GM21529 (cell line): ENCODE measurements at regions not wholly inside any gene's neighbourhood (a gene's known extent, or its start where the extent isn't known, plus 50 kb on each side); places are given as distances from the start of the nearest gene placed in this dataset.
"Not testable (repeated sequence)": the region's sequence is repeated elsewhere in the genome, so short reads cannot be mapped to it uniquely, and the experiment has no call there.

ENCODE experiments used
- ATAC-seq: cut with Tn5 transposase; IDR thresholded peaks from one replicate; pipeline ENCODE4 v1.9.1; 2021; ENCODE audit not compliant: unreplicated experiment

GRCh38 chr10:78207216-78207615 is 173.6 kb downstream of the RPS24 start:
- ATAC-seq: no peak

DNA sequence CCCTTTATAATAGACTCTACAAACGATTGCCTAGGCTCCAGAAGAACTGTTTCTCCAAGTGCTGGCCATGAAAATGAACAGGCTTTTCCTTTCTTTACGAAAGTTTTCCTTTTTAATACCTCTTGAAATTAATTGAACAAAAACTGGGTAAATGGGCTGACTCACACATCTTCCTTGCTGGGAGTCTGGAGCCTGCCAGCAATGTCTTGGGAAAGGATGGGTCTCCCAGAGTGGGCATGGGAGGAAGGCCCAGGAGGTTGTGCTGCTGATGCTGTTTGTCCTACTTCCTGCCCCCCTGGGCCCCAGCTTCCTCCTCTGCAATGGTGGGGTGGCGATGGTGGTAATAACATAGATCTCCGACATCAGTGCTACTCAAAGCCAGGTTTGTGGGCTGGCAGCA is 174.1 kb downstream of the RPS24 start:
- ATAC-seq: no peak

GRCh38 chr10:78209970-78210369 is 176.3 kb downstream of the RPS24 start:
- no peak for ATAC-seq

- no peak for ATAC-seq
Observed at GRCh38 chr10:78210548-78210947, 176.9 kb downstream of the RPS24 start.

GRCh38 chr10:78210976-78211375 is 177.3 kb downstream of the RPS24 start:
- no peak for ATAC-seq

DNA sequence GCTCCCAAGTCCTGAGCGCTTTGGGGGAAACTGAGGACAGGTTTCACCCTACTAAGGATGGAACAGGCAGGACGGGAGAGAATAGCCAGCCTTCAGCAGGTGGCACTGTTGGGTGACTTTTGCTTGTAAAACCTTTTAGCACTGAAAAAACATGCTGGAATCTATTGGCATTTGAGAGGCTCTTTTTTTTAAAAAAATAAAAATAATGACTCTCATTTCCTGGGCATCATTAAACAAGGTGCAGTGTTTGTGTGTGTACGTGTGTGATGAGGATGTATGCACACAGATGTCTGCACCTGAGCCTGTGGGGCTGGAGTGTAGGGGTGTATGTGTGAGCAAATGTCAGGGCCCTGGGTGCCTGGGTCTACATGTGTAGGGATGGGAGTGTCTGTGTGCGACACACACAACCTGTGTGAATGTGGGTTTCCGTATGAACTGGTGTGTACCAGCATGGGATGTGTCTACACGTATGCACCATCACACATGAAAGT is 177.9 kb downstream of the RPS24 start:
- no peak for ATAC-seq

DNA sequence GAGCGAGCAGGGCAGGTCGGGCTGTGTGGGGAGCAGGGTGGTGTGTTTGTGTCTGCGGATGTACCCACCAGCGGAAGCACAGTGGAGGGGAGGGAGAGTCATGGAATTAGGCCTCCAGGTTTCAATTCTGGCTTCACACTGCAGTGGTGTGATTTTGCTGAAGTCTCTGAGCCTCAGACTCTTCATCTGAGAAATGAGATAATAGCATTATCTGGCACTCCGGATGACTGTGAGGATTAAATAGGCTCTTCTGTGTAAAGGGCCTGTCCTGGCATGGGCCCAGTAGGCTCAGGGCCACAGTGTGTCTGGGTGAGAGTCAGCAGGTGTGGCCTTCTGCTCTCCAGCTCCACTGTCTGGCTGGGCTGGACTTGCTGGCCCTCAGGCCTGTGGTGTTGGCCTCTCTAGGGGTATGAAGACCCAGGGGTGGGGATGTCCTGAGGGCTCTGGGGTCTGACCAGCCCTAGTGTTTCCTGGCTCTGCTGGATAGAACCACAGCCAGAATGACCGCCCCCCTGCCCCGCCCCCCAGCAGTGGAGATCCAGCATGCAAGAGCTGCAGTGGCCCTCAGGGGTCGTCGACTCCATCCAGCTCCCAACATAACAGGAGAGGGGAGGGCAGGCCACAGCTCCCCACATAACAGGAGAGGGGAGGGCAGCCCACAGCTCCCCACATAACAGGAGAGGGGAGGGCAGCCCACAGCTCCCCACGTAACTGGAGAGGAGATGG is 178.6 kb downstream of the RPS24 start:
- no peak for ATAC-seq

- ATAC-seq: no peak
Observed at GRCh38 chr10:78212786-78213175, 179.1 kb downstream of the RPS24 start.

DNA sequence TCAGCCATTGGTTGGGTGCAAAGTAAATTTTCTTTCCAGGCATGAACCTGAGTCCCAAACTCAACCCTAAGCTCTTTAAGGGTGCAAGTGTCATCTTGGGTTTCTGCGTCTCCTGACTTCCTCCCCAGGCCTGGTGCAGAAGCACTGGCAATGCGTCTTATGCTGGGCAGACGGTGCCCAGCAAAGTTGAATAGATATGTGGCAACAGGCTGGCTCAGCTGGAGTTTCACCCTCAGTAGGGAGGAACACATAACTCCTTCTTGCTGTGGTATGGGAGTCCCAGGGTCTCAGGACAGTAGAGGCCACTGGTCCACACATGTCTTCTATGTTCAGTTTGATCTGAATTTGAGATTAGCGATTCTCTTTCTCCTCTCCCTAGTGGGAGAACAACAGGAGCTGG is 181.3 kb downstream of the RPS24 start:
- no peak for ATAC-seq

GRCh38 chr10:78215645-78216044 is 182.0 kb downstream of the RPS24 start:
- ATAC-seq: no peak

DNA sequence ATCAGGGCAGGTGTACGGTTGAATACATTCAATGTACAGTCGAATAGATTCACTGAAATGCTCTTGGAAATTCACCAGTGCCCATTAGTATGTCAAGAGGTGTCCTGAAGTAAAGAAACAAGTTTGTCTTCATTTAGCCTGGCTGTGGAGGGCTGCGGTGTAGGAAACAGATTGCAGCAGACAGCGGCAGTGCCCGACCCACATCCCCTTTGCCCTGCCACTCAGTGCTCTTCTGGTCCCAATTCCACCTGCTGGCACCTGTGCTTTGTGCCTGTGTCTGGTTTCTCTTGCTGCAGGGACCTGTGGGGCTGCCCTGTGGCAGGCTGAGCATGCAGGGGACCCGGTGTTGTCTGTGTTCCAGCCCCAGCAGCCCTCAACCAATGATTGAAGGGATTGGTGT is 183.7 kb downstream of the RPS24 start:
- no peak for ATAC-seq

- ATAC-seq: no peak
Observed at GRCh38 chr10:78218798-78219490, 185.3 kb downstream of the RPS24 start.

DNA sequence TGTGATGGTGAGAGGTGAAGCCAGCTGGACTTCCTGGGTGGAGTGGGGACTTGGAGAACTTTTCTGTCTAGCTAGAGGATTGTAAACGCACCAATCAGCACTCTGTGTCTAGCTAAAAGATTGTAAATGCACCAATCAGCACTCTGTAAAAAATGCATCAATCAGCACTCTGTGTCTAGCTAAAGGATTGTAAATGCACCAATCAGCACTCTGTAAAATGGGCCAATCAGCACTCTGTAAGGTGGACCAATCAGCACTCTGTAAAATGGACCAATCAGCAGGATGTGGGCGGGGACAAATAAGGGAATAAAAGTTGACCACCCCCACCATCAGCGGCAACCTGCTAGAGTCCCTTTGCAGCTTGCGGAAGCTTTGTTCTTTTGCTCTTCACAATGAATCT is 185.9 kb downstream of the RPS24 start:
- not testable (repeated sequence) for ATAC-seq

- no peak for ATAC-seq
Observed at GRCh38 chr10:78220781-78221180, 187.1 kb downstream of the RPS24 start.

DNA sequence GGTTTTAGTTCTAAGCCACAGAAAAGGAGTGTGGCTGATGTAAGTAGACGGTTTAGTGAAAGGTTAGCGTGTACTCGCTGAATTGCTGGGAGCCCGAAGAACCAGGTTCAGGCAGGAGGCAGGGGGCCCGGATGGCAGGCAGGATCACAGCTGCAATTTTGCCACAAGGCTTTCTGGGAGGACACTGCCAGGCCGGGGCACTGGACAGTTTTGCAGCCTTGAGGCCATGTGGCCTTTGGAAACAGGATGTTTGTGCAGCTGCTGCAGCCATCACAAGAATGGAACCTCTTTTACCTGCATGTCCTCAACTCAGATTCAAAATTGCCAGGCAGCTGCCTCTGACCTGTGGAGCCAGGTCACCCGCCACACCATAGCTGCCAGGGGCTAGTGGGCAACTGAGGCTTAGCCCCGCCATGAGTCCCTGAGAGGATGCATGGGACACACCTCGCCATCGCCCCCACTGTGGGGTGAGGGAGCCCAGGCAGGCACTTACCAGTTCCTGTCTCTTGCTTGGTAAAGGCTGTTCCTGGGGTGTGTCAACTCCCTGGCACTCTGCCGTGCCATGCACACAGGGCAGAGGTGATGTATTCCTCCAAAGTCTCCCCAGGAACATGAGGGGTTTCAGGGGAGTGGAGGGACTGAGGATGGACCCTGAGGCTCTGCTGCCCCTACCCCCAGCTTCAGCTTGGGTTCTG is 188.6 kb downstream of the RPS24 start:
- no peak for ATAC-seq

DNA sequence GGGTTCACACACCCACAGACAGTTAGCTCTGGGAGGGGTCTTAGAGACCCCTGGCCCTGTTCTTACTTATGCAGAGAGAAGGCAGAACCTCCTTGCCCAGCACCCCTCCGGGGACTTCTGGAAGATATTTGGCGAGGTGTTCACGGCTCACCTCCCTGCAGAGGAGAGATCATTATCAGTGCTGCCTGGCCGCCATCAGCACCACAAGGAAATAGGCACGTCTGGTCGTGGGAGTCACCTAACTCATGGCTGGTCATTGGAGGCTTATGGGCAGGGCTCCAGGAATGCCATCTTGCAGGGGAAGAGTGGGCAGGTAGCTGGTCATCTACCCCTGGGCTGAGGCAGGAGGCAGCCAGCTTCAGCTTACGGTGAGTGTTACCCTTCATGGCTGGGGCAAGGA is 189.4 kb downstream of the RPS24 start:
- ATAC-seq: no peak

GRCh38 chr10:78224602-78225001 is 190.9 kb downstream of the RPS24 start:
- no peak for ATAC-seq

GRCh38 chr10:78225594-78225993 is 191.9 kb downstream of the RPS24 start:
- no peak for ATAC-seq

DNA sequence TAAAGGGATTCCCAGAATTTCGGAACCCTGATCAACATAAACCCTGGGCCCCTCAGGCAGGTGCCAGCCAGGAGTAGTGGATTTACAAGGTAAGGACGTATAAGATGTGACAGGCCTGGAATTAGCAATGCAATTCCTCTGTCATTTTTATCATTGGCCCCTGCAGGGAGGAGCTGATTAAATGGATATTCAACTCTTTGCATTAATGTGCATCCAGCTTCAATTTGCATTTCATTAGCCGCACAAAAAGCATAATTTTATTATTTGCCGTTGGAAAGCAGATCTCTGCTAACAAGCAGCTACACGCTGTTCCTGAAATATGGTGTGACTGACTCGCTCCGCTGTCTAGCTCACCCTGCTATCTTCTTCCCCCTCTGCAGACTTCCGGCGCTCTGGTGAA is 195.8 kb downstream of the RPS24 start:
- no peak for ATAC-seq

GRCh38 chr10:78229950-78230675 is 196.4 kb downstream of the RPS24 start:
- ATAC-seq: no peak

DNA sequence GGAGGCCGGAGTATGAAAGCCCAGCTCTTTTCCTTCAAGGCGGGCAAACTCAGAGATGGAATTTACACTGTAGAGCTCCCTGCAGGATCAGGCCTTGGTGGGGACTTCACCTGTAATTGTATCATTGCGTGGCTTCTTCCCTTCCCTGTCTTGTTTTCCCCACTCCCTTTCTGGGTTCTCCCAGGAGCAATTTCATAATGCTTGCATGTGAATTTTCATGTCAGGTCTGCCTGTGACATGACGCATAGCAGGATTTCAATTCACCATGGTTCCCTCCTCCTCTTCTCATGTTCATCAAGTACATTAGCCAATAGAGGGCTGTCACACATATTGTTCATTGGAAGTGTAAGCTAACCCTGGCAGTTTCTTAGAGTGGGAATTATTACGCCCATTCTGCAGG is 197.7 kb downstream of the RPS24 start:
- no peak for ATAC-seq
